Mammary epithelial cell (primary cell): ENCODE measurements at regions not wholly inside any gene's neighbourhood (a gene's known extent, or its start where the extent isn't known, plus 50 kb on each side); places are given as distances from the start of the nearest gene placed in this dataset.

Experiments used
- EZH2 ChIP-seq: IDR thresholded peaks from 2 replicates; pipeline ENCODE4 v1.6.1; 2012; ENCODE audit warnings: low read length, inconsistent platforms, borderline replicate concordance
- TF ChIP-seq, protein P1 (sequence below), 2 donors: IDR thresholded peaks in 1 of 2; conservative IDR thresholded peaks in 1 of 2; 2 replicates each; pipeline ENCODE4 v1.5.1; 2011 to 2012; ENCODE audit warnings: inconsistent platforms in 2 of 2, low read length in 2 of 2, mild to moderate bottlenecking in 2 of 2, control low read depth in 1 of 2, low read depth in 1 of 2; ENCODE audit not compliant: insufficient read depth in 1 of 2; ENCODE audit errors: extremely low read depth in 1 of 2

DNA sequence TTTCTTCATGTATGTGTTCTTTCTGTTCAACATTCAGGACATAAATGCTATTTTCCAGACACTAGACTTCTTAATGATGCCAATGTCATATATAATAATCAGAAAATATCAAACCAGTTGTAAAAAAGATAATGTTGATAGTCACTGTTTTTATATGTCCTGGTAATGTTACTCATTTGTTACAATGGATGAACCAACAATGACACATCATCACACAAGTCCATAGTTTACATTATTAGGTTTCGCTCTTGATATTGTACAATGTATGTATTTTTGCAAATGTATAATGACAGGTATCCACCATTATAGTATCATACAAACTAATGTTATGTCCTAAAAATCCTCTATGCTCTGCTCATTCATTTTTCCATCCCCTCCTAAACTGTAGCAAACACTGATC, 243.8 kb upstream of the CDIN1 start:
- TF ChIP-seq, protein P1, sequence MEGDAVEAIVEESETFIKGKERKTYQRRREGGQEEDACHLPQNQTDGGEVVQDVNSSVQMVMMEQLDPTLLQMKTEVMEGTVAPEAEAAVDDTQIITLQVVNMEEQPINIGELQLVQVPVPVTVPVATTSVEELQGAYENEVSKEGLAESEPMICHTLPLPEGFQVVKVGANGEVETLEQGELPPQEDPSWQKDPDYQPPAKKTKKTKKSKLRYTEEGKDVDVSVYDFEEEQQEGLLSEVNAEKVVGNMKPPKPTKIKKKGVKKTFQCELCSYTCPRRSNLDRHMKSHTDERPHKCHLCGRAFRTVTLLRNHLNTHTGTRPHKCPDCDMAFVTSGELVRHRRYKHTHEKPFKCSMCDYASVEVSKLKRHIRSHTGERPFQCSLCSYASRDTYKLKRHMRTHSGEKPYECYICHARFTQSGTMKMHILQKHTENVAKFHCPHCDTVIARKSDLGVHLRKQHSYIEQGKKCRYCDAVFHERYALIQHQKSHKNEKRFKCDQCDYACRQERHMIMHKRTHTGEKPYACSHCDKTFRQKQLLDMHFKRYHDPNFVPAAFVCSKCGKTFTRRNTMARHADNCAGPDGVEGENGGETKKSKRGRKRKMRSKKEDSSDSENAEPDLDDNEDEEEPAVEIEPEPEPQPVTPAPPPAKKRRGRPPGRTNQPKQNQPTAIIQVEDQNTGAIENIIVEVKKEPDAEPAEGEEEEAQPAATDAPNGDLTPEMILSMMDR (conservative IDR thresholded peaks at IDR 0.05 in 1 of 2, IDR thresholded peaks at IDR 0.05 in 1 of 2; ENCODE audit: extremely low read depth in 1 of 2, insufficient read depth in 1 of 2, low read depth in 1 of 2, low read length in 2 of 2): no peak
- TF ChIP-seq EZH2: no peak
